IMR-90 (cell line): ENCODE measurements at regions not wholly inside any gene's neighbourhood (a gene's known extent, or its start where the extent isn't known, plus 50 kb on each side); places are given as distances from the start of the nearest gene placed in this dataset.

Experiments
- BHLHE40 ChIP-seq: fragments of 150-350 bp; IDR thresholded peaks from 2 replicates; pipeline ENCODE4 v1.6.1; 2016; ENCODE audit warnings: mild to moderate bottlenecking, low read depth, low read length
- MAFK ChIP-seq: IDR thresholded peaks from 2 replicates; pipeline ENCODE4 v1.6.1; 2012; ENCODE audit warnings: low read depth, low read length, improper control_type of control experiment
- MAZ ChIP-seq: IDR thresholded peaks from 2 replicates; pipeline ENCODE4 v1.6.1; 2012; ENCODE audit warnings: low read depth, mild to moderate bottlenecking, low read length, improper control_type of control experiment, moderate library complexity, borderline replicate concordance
- MXI1 ChIP-seq: IDR thresholded peaks from 2 replicates; pipeline ENCODE4 v1.6.1; 2012; ENCODE audit warnings: low read depth, mild to moderate bottlenecking, low read length, moderate library complexity, borderline replicate concordance
- NFE2L2 ChIP-seq: fragments of 150-350 bp; IDR thresholded peaks from 2 replicates; pipeline ENCODE4 v1.6.1; 2016; ENCODE audit warnings: low read depth, mild to moderate bottlenecking, low read length
- POLR2A ChIP-seq: IDR thresholded peaks from 2 replicates; pipeline ENCODE4 v1.6.1; 2012; ENCODE audit warnings: mild to moderate bottlenecking, low read depth, low read length
- RAD21 ChIP-seq: IDR thresholded peaks from 2 replicates; pipeline ENCODE4 v1.6.1; 2012; ENCODE audit warnings: low read length, improper control_type of control experiment
- RCOR1 ChIP-seq: IDR thresholded peaks from 2 replicates; pipeline ENCODE4 v1.6.1; 2012; ENCODE audit warnings: mild to moderate bottlenecking, low read length, improper control_type of control experiment; ENCODE audit not compliant: insufficient replicate concordance
- SMC3 ChIP-seq: fragments of 150-350 bp; IDR thresholded peaks from 2 replicates; pipeline ENCODE4 v1.6.1; 2016; ENCODE audit warnings: low read depth, mild to moderate bottlenecking, antibody characterized with exemption, low read length, moderate library complexity
- TF ChIP-seq, protein P1 (sequence below): conservative IDR thresholded peaks from 2 replicates; pipeline ENCODE4 v1.5.1; 2012; ENCODE audit warnings: mild to moderate bottlenecking, low read depth, low read length, improper control_type of control experiment
- TF ChIP-seq, protein P2 (sequence below): fragments of 150-350 bp; IDR thresholded peaks from 2 replicates; pipeline ENCODE4 v1.6.1; 2017; ENCODE audit warnings: mild to moderate bottlenecking, antibody characterized with exemption, low read length, low read depth
- TF ChIP-seq, protein P3 (sequence below): fragments of 150-350 bp; IDR thresholded peaks from 2 replicates; pipeline ENCODE4 v1.6.1; 2016; ENCODE audit warnings: low read depth, mild to moderate bottlenecking, low read length, moderate library complexity, borderline replicate concordance

DNA sequence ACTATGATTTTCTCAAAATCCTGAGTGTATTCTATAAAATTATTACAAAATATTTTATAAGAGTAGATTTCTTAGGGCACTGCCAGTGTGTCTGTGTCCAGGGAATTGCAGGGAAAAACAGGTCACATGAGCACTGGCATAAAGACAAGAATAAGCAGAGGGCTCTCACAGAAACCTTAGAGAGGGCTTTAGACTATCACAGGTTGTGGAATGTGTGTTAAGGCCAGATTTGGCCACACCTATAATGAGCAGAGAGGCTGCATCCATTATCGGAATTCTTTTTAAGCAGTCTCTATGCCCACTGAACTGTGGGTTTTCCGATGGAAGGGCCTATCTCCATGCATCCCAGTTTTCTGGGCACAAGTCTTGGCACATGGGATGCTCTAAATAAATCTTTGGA lies 90.2 kb downstream of the RTP4 start:
- TF ChIP-seq, protein P1, sequence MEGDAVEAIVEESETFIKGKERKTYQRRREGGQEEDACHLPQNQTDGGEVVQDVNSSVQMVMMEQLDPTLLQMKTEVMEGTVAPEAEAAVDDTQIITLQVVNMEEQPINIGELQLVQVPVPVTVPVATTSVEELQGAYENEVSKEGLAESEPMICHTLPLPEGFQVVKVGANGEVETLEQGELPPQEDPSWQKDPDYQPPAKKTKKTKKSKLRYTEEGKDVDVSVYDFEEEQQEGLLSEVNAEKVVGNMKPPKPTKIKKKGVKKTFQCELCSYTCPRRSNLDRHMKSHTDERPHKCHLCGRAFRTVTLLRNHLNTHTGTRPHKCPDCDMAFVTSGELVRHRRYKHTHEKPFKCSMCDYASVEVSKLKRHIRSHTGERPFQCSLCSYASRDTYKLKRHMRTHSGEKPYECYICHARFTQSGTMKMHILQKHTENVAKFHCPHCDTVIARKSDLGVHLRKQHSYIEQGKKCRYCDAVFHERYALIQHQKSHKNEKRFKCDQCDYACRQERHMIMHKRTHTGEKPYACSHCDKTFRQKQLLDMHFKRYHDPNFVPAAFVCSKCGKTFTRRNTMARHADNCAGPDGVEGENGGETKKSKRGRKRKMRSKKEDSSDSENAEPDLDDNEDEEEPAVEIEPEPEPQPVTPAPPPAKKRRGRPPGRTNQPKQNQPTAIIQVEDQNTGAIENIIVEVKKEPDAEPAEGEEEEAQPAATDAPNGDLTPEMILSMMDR: no peak
- TF ChIP-seq MXI1 (no peak), RCOR1 (no peak), POLR2A (no peak), MAFK (no peak), BHLHE40 (no peak), MAZ (no peak), SMC3 (no peak), NFE2L2 (no peak), RAD21 (no peak)
- TF ChIP-seq, protein P2, sequence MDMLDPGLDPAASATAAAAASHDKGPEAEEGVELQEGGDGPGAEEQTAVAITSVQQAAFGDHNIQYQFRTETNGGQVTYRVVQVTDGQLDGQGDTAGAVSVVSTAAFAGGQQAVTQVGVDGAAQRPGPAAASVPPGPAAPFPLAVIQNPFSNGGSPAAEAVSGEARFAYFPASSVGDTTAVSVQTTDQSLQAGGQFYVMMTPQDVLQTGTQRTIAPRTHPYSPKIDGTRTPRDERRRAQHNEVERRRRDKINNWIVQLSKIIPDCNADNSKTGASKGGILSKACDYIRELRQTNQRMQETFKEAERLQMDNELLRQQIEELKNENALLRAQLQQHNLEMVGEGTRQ: no peak
- TF ChIP-seq, protein P3, sequence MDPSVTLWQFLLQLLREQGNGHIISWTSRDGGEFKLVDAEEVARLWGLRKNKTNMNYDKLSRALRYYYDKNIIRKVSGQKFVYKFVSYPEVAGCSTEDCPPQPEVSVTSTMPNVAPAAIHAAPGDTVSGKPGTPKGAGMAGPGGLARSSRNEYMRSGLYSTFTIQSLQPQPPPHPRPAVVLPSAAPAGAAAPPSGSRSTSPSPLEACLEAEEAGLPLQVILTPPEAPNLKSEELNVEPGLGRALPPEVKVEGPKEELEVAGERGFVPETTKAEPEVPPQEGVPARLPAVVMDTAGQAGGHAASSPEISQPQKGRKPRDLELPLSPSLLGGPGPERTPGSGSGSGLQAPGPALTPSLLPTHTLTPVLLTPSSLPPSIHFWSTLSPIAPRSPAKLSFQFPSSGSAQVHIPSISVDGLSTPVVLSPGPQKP: no peak
